Liver (tissue), 8 donors: ENCODE measurements at regions not wholly inside any gene's neighbourhood (a gene's known extent, or its start where the extent isn't known, plus 50 kb on each side); places are given as distances from the start of the nearest gene placed in this dataset.

Experiments
- DNase-seq: peaks from one replicate; pipeline ENCODE4 v3.0.0-alpha.2; 2017; ENCODE audit warnings: low spot score
- H3K27ac ChIP-seq, 2 donors: one replicate each; pipeline ENCODE4 v1.7.0; 2013; ENCODE audit warnings: inconsistent platforms in 2 of 2, low read length in 2 of 2, control low read depth in 1 of 2, low read depth in 1 of 2, mild to moderate bottlenecking in 1 of 2
- H3K27me3 ChIP-seq, 4 donors: one replicate each; pipeline versions ENCODE4 v1.6.1 to v1.7.0; 2013; ENCODE audit warnings: low read length in 3 of 4, inconsistent platforms in 1 of 4, mild to moderate bottlenecking in 1 of 4, moderate library complexity in 1 of 4; ENCODE audit not compliant: control insufficient read depth in 4 of 4, insufficient read depth in 4 of 4
- H3K36me3 ChIP-seq, 4 donors: one replicate each; pipeline versions ENCODE4 v1.6.1 to v1.7.0; 2013; ENCODE audit warnings: low read length in 3 of 4, mild to moderate bottlenecking in 3 of 4, low read depth in 1 of 4, moderate library complexity in 1 of 4; ENCODE audit not compliant: control insufficient read depth in 4 of 4, insufficient read depth in 3 of 4
- H3K4me1 ChIP-seq, 4 donors: one replicate each; pipeline versions ENCODE4 v1.6.1 to v1.7.0; 2013; ENCODE audit warnings: low read length in 3 of 4, mild to moderate bottlenecking in 3 of 4, moderate library complexity in 1 of 4; ENCODE audit not compliant: control insufficient read depth in 4 of 4, insufficient read depth in 4 of 4
- H3K4me3 ChIP-seq, 3 donors: one replicate each; pipeline versions ENCODE4 v1.6.1 to v1.7.0; 2013; ENCODE audit warnings: low read length in 3 of 3, control low read depth in 1 of 3, low read depth in 1 of 3, mild to moderate bottlenecking in 1 of 3
- H3K9ac ChIP-seq, 2 donors: one replicate each; pipeline ENCODE4 v1.7.0; 2013; ENCODE audit warnings: low read length in 2 of 2, mild to moderate bottlenecking in 2 of 2, moderate library complexity in 2 of 2, control low read depth in 1 of 2, low read depth in 1 of 2
- H3K9me3 ChIP-seq, 4 donors: one replicate each; pipeline versions ENCODE4 v1.6.1 to v1.7.0; 2013; ENCODE audit warnings: low read length in 3 of 4; ENCODE audit not compliant: control insufficient read depth in 4 of 4
- ATF3 ChIP-seq: IDR thresholded peaks from 2 replicates; pipeline ENCODE4 v1.6.1; 2016; ENCODE audit warnings: antibody characterized with exemption
- CTCF ChIP-seq: fragments of 150-350 bp; IDR thresholded peaks from 2 replicates; pipeline ENCODE4 v1.5.1; 2017; ENCODE audit warnings: improper control_type of control experiment, low read depth, low read length; ENCODE audit not compliant: missing input control
- EGR1 ChIP-seq, 2 donors: IDR thresholded peaks; 2 replicates each; pipeline ENCODE4 v1.6.1; 2016 to 2018; ENCODE audit warnings: antibody characterized with exemption in 2 of 2, low read depth in 2 of 2
- FOXA1 ChIP-seq: IDR thresholded peaks from 2 replicates; pipeline ENCODE4 v1.6.1; 2016; ENCODE audit warnings: antibody characterized with exemption
- FOXA2 ChIP-seq: IDR thresholded peaks from 2 replicates; pipeline ENCODE4 v1.6.1; 2016; ENCODE audit warnings: antibody characterized with exemption
- GABPA ChIP-seq, 2 donors: IDR thresholded peaks in 1 of 2; conservative IDR thresholded peaks in 1 of 2; 2 replicates each; pipeline ENCODE4 v1.6.1; 2016; ENCODE audit warnings: antibody characterized with exemption in 2 of 2, mild to moderate bottlenecking in 1 of 2, moderate library complexity in 1 of 2
- HNF4A ChIP-seq, 2 donors: conservative IDR thresholded peaks; 2 replicates each; pipeline ENCODE4 v1.6.1; 2016; ENCODE audit warnings: antibody characterized with exemption in 2 of 2, mild to moderate bottlenecking in 2 of 2
- HNF4G ChIP-seq: IDR thresholded peaks from 2 replicates; pipeline ENCODE4 v1.6.1; 2016; ENCODE audit warnings: antibody characterized with exemption
- JUND ChIP-seq, 2 donors: IDR thresholded peaks; 2 replicates each; pipeline ENCODE4 v1.6.1; 2016; ENCODE audit warnings: antibody characterized with exemption in 2 of 2
- NR2F2 ChIP-seq: IDR thresholded peaks from 2 replicates; pipeline ENCODE4 v1.6.1; 2016; ENCODE audit warnings: antibody characterized with exemption
- RAD21 ChIP-seq, 2 donors: IDR thresholded peaks; 2 replicates each; pipeline ENCODE4 v1.6.1; 2016; ENCODE audit warnings: antibody characterized with exemption in 2 of 2, mild to moderate bottlenecking in 2 of 2
- REST ChIP-seq: IDR thresholded peaks from 2 replicates; pipeline ENCODE4 v1.6.1; 2016; ENCODE audit warnings: antibody characterized with exemption, mild to moderate bottlenecking
- RXRA ChIP-seq, 2 donors: IDR thresholded peaks; 2 replicates each; pipeline ENCODE4 v1.6.1; 2017 to 2018; ENCODE audit warnings: antibody characterized with exemption in 2 of 2, mild to moderate bottlenecking in 1 of 2
- SP1 ChIP-seq: IDR thresholded peaks from 2 replicates; pipeline ENCODE4 v1.6.1; 2018; ENCODE audit warnings: antibody characterized with exemption, mild to moderate bottlenecking
- TAF1 ChIP-seq: conservative IDR thresholded peaks from 2 replicates; pipeline ENCODE4 v1.6.1; 2016; ENCODE audit warnings: antibody characterized with exemption, mild to moderate bottlenecking
- YY1 ChIP-seq: IDR thresholded peaks from 2 replicates; pipeline ENCODE4 v1.6.1; 2016; ENCODE audit warnings: antibody characterized with exemption, mild to moderate bottlenecking
- WGBS: extraction: QIAGEN DNeasy Blood & Tissue Kit; methylation state at CpG from one replicate; pipeline ENCODE4 v1.1.7; 2013; 5-methylcytosine and 5-hydroxymethylcytosine counted together
- TF ChIP-seq, protein P1 (sequence below): IDR thresholded peaks from 2 replicates; pipeline ENCODE4 v1.6.1; 2016; ENCODE audit warnings: antibody characterized with exemption
- TF ChIP-seq, protein P2 (sequence below): IDR thresholded peaks from 2 replicates; pipeline ENCODE4 v1.6.1; 2016; ENCODE audit warnings: antibody characterized with exemption
- donor health status: healthy.
- donor health status: healthy.
- donor health status: healthy.
- donor health status: healthy.
- donor health status: healthy.

GRCh38 chr5:36815871-36816270 is 60.7 kb upstream of the NIPBL start:
- no peak for DNase-seq
- no peaks in the 10 kb centered on the region for H3K9me3 ChIP-seq
- H3K9ac ChIP-seq: no peak overlapping the region
- no peak overlapping the region for H3K27ac ChIP-seq
- TF ChIP-seq REST: no peak
- TF ChIP-seq ATF3: no peak
- no peak for TF ChIP-seq HNF4A (conservative IDR thresholded peaks at IDR 0.05)
- TF ChIP-seq EGR1 (IDR thresholded peaks at IDR 0.05; ENCODE audit: low read depth in 2 of 2): no peak
- TF ChIP-seq HNF4G: no peak
- H3K4me1 ChIP-seq: no peaks in the 10 kb centered on the region
- WGBS: 82% methylated on average over 2 of the region's 2 CpGs
- H3K36me3 ChIP-seq: no peaks in the 10 kb centered on the region
- H3K27me3 ChIP-seq: no peaks in the 10 kb centered on the region
- no peak overlapping the region for H3K4me3 ChIP-seq

- 86% methylated on average over 6 of the region's 6 CpGs for WGBS
These were observed 55.7 kb upstream of the NIPBL start for GRCh38 chr5:36820900-36821299.

DNA sequence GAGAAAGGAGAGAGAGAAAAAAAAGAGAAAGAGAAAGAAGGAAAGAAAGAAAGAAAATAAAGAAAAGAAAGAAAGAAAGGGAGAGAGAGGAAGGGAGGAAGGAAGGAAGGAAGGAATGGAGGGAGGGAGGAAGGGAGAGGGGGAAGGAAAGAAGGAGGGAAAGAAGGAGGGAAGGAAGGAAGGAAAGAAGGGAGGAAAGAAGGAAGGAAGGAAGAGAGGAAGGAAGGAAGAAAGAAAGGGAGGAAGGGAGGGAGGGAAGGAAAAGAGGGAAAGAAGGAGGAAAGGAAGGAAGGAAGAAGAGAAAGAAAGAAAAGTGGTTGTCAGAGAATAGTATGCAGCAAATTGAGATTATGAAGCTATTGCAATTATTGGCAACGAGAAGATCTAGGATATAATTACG is 49.9 kb upstream of the NIPBL start:
- TF ChIP-seq RXRA (IDR thresholded peaks at IDR 0.05) (no peak), FOXA2 (no peak), CTCF (no peak), RAD21 (IDR thresholded peaks at IDR 0.05) (no peak), EGR1 (IDR thresholded peaks at IDR 0.05; ENCODE audit: low read depth in 2 of 2) (no peak), REST (no peak), FOXA1 (no peak), NR2F2 (no peak), HNF4G (no peak), YY1 (no peak), JUND (IDR thresholded peaks at IDR 0.05) (no peak), TAF1 (no peak), ATF3 (no peak), HNF4A (conservative IDR thresholded peaks at IDR 0.05) (no peak)
- TF ChIP-seq, protein P1, sequence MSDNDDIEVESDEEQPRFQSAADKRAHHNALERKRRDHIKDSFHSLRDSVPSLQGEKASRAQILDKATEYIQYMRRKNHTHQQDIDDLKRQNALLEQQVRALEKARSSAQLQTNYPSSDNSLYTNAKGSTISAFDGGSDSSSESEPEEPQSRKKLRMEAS: no peak
- TF ChIP-seq, protein P2, sequence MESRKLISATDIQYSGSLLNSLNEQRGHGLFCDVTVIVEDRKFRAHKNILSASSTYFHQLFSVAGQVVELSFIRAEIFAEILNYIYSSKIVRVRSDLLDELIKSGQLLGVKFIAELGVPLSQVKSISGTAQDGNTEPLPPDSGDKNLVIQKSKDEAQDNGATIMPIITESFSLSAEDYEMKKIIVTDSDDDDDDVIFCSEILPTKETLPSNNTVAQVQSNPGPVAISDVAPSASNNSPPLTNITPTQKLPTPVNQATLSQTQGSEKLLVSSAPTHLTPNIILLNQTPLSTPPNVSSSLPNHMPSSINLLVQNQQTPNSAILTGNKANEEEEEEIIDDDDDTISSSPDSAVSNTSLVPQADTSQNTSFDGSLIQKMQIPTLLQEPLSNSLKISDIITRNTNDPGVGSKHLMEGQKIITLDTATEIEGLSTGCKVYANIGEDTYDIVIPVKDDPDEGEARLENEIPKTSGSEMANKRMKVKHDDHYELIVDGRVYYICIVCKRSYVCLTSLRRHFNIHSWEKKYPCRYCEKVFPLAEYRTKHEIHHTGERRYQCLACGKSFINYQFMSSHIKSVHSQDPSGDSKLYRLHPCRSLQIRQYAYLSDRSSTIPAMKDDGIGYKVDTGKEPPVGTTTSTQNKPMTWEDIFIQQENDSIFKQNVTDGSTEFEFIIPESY: no peak
- Histone ChIP-seq H3K4me1 (no peaks in the 10 kb centered on the region), H3K4me3 (no peak overlapping the region), H3K36me3 (no peaks in the 10 kb centered on the region), H3K27ac (no peak overlapping the region), H3K9me3 (no peaks in the 10 kb centered on the region), H3K9ac (no peak overlapping the region), H3K27me3 (no peaks in the 10 kb centered on the region)
- WGBS: 84% methylated on average over 2 of the region's 2 CpGs
- no peak for DNase-seq

More at GRCh38 chr5:36820900-36821299, 55.7 kb upstream of the NIPBL start:
- DNase-seq: no peak
- Histone ChIP-seq H3K36me3 (no peaks in the 10 kb centered on the region), H3K27ac (no peak overlapping the region), H3K9me3 (no peaks in the 10 kb centered on the region), H3K27me3 (no peaks in the 10 kb centered on the region), H3K4me1 (no peaks in the 10 kb centered on the region), H3K4me3 (no peak overlapping the region), H3K9ac (no peak overlapping the region)
- TF ChIP-seq RAD21 (IDR thresholded peaks at IDR 0.05) (no peak), NR2F2 (no peak), GABPA (IDR thresholded peaks at IDR 0.05 in 1 of 2, conservative IDR thresholded peaks at IDR 0.05 in 1 of 2) (no peak), SP1 (no peak), YY1 (no peak)
